GM12878 (cell line): ENCODE measurements at regions not wholly inside any gene's neighbourhood (a gene's known extent, or its start where the extent isn't known, plus 50 kb on each side); places are given as distances from the start of the nearest gene placed in this dataset.

Experiments
- ATAC-seq: fragments of 200-7000 bp; cut with Tn5 transposase; 3 replicates; pipeline ENCODE4 v1.9.1; 2020; ENCODE audit warnings: mild to moderate bottlenecking, moderate library complexity
- BruUV-seq: library from RNA; stranded (reverse); fragments of 400-500 nt; replicated peaks from 2 replicates; lab custom pipeline; 2021; lab: Mats Ljungman, UMichigan
- CTCF ChIA-PET: fragments of 300-600 bp; sonication (Branson Sonifier 250); formaldehyde crosslinking; extraction: SDS; loops from one replicate; lab custom pipeline; 2021; ENCODE audit warnings: inconsistent platforms; lab: Yijun Ruan, JAX
- POLR2A ChIA-PET: fragments of 350-600 bp; formaldehyde crosslinking; extraction: SDS; loops from one replicate; lab custom pipeline; 2021; ENCODE audit warnings: inconsistent platforms; lab: Charles Lee
- RAD21 ChIA-PET: fragments of 300-600 bp; sonication (Branson Sonifier 250); formaldehyde crosslinking; loops from one replicate; lab custom pipeline; 2023; ENCODE audit warnings: antibody characterized with exemption; ENCODE audit not compliant: unreplicated experiment; lab: Charles Lee
- SMC1A ChIA-PET: fragments of 300-600 bp; sonication (Branson Sonifier 250); formaldehyde crosslinking; loops from one replicate; lab custom pipeline; 2023; ENCODE audit not compliant: unreplicated experiment, uncharacterized antibody; lab: Charles Lee
- DNase-seq: peaks from one replicate; pipeline ENCODE4 v3.0.0-alpha.2; 2011; ENCODE audit warnings: low read depth, low spot score
- FAIRE-seq: peaks from 3 replicates; lab custom pipeline; 2011; peaks lifted over from hg19 to GRCh38; lab: Jason Lieb, UNC
- H2AFZ ChIP-seq: 2 replicates; pipeline ENCODE4 v1.6.0; 2011; ENCODE audit warnings: low read depth, low read length, control low read depth; ENCODE audit not compliant: control insufficient read depth
- H3K27ac ChIP-seq: 2 replicates; pipeline ENCODE4 v1.5.1; 2011; ENCODE audit warnings: control low read depth; ENCODE audit not compliant: control insufficient read depth, insufficient read depth
- H3K27me3 ChIP-seq, 2 experiments: replicated peaks in 1 of 2; 2 replicates each; pipeline versions ENCODE4 v1.6.0 to v1.6.1; 2011; ENCODE audit warnings: low read length in 1 of 2; ENCODE audit not compliant: control insufficient read depth in 2 of 2, insufficient read depth in 2 of 2
- H3K36me3 ChIP-seq, 2 experiments: 2 replicates each; pipeline ENCODE4 v1.5.1; 2011; ENCODE audit warnings: low read length in 1 of 2; ENCODE audit not compliant: control insufficient read depth in 2 of 2, insufficient read depth in 2 of 2
- H3K4me1 ChIP-seq: 2 replicates; pipeline ENCODE4 v1.6.1; 2011; ENCODE audit warnings: mild to moderate bottlenecking, low read length, moderate library complexity, mixed read lengths; ENCODE audit not compliant: control insufficient read depth, insufficient read depth
- H3K4me2 ChIP-seq: 2 replicates; pipeline ENCODE4 v1.6.0; 2011; ENCODE audit warnings: control low read depth; ENCODE audit not compliant: control insufficient read depth, insufficient read depth
- H3K4me3 ChIP-seq: fragments of 200-600 bp; sonication (generic); 2 replicates; pipeline ENCODE4 v1.5.1; 2016
- H3K79me2 ChIP-seq: 2 replicates; pipeline ENCODE4 v1.6.0; 2011; ENCODE audit warnings: low read length; ENCODE audit not compliant: control insufficient read depth, insufficient read depth
- H3K9ac ChIP-seq: 2 replicates; pipeline ENCODE4 v1.8.0; 2011; ENCODE audit warnings: low read length, control low read depth, mixed read lengths; ENCODE audit not compliant: control insufficient read depth, insufficient read depth
- H3K9me3 ChIP-seq: replicated peaks from 3 replicates; pipeline ENCODE4 v1.5.1; 2011; ENCODE audit warnings: mild to moderate bottlenecking, low read length; ENCODE audit not compliant: control insufficient read depth, insufficient read depth
- H4K20me1 ChIP-seq: 2 replicates; pipeline ENCODE4 v1.6.0; 2011; ENCODE audit not compliant: control insufficient read depth, insufficient read depth
- CBX3 ChIP-seq: fragments of 200-600 bp; sonication (generic); IDR thresholded peaks from 2 replicates; pipeline ENCODE4 v1.6.1; 2016; ENCODE audit warnings: low read depth, borderline replicate concordance
- IRF4 ChIP-seq: IDR thresholded peaks from 2 replicates; pipeline ENCODE4 v1.6.1; 2011; ENCODE audit warnings: low read depth, low read length
- JUNB ChIP-seq: IDR thresholded peaks from 2 replicates; pipeline ENCODE4 v1.6.1; 2016; ENCODE audit warnings: antibody characterized with exemption, mild to moderate bottlenecking
- PAX5 ChIP-seq: IDR thresholded peaks from 2 replicates; pipeline ENCODE4 v1.6.1; 2011; ENCODE audit warnings: low read depth, low read length, borderline replicate concordance
- PAX8 ChIP-seq: fragments of 450-650 bp; IDR thresholded peaks from 2 replicates; pipeline ENCODE4 v1.6.1; 2017; ENCODE audit warnings: mild to moderate bottlenecking, moderate library complexity
- ZNF687 ChIP-seq: fragments of 450-650 bp; IDR thresholded peaks from 2 replicates; pipeline ENCODE4 v1.6.1; 2017; ENCODE audit warnings: mild to moderate bottlenecking, moderate library complexity
- WGBS: methylation state at CpG from one replicate; pipeline ENCODE4 v1.1.6; 2016; ENCODE audit warnings: low lambda C conversion rate; ENCODE audit not compliant: insufficient replicate concordance, insufficient coverage; ENCODE audit errors: missing lambda C conversion rate; 5-methylcytosine and 5-hydroxymethylcytosine counted together
- in situ Hi-C: fragments of 300-500 bp; cut with MboI; formaldehyde crosslinking; loops from 9 replicates; pipeline ENCODE4 v1.14.3; 2018; ENCODE audit warnings: mixed read lengths
- intact Hi-C: fragments of 100-400 bp; cut with micrococcal nuclease; formaldehyde crosslinking; loops from one replicate; pipeline ENCODE4 v1.14.2; 2022; ENCODE audit not compliant: unreplicated experiment

DNA sequence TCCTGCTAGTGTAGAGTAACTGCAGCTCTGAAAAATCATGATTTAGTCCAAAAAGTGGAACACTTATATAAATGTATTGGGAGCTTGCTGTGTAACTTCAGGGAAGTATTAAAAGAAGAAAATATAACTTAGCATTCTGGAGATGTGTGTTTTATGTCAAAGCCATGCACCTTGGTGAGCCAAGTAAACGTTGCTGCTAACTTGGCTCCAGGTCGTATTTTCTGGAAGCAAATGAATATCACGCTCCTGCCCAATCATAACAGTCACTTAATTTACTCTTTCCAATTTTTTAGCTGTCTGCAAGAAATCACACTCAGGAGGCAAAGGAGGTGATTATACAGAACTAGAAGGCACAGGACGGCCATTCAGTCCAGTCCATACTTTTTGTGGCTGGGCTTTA is 61.1 kb downstream of the DOP1B start:
- Histone ChIP-seq H2AFZ (no peak overlapping the region), H3K4me1 (no peaks in the 10 kb centered on the region), H3K4me3 (no peak overlapping the region), H3K27me3 (no peaks in the 10 kb centered on the region), H3K9me3 (no peaks in the 10 kb centered on the region), H3K79me2 (no peaks in the 10 kb centered on the region), H3K4me2 (no peak overlapping the region), H4K20me1 (no peaks in the 10 kb centered on the region), H3K36me3 (no peaks in the 10 kb centered on the region), H3K27ac (no peak overlapping the region), H3K9ac (no peak overlapping the region)
- CTCF ChIA-PET: interaction anchor here (0.8 to 1.8 kb wide), 3 partner anchors 65 to 93 kb away, joined by 3 to 5 read pairs (median 5); no protein-coding TSS in a partner anchor
- RAD21 ChIA-PET: no interaction called here
- BruUV-seq: no TSS peak
- 97% methylated on average over 4 of the region's 4 CpGs for WGBS
- SMC1A ChIA-PET: interaction anchor here (1.2 kb wide), 1 partner anchor 70 kb away, joined by 3 read pairs; no protein-coding TSS in a partner anchor
- no peak for FAIRE-seq
- POLR2A ChIA-PET: no interaction called here
- in situ Hi-C loops: no loop called here
- DNase-seq: no peak
- ATAC-seq: no peak
- TF ChIP-seq PAX8: no peak
- no peak for TF ChIP-seq IRF4
- no peak for TF ChIP-seq CBX3
- TF ChIP-seq ZNF687: no peak
- no peak for TF ChIP-seq JUNB
- no peak for TF ChIP-seq PAX5
- intact Hi-C loops: no loop called here
